Smooth muscle cell (in vitro differentiated cells): ENCODE measurements at regions not wholly inside any gene's neighbourhood (a gene's known extent, or its start where the extent isn't known, plus 50 kb on each side); places are given as distances from the start of the nearest gene placed in this dataset.
A peak's percentile ranks its signal among the peaks of the same experiment; 100 is the strongest.

Experiments
- DNase-seq: peaks from one replicate; lab custom pipeline; 2025; ENCODE audit not compliant: unreplicated experiment; lab: John Stamatoyannopoulos, UW
- H2AFZ ChIP-seq: fragments of 200-600 bp; sonication (generic); 2 replicates; pipeline ENCODE4 v1.6.0; 2016; ENCODE audit warnings: antibody characterized with exemption, low read depth, mild to moderate bottlenecking
- H3F3A ChIP-seq: fragments of 200-600 bp; sonication (generic); 2 replicates; pipeline ENCODE4 v1.6.0; 2017; ENCODE audit warnings: antibody characterized with exemption, low read depth
- H3K27ac ChIP-seq: fragments of 200-600 bp; sonication (generic); 2 replicates; pipeline ENCODE4 v1.5.1; 2016; ENCODE audit warnings: low read depth, mild to moderate bottlenecking
- H3K27me3 ChIP-seq: fragments of 200-600 bp; sonication (generic); 2 replicates; pipeline ENCODE4 v1.6.1; 2016; ENCODE audit warnings: low read depth, mild to moderate bottlenecking
- H3K36me3 ChIP-seq: fragments of 200-600 bp; sonication (generic); 2 replicates; pipeline ENCODE4 v1.5.1; 2016; ENCODE audit warnings: low read depth
- H3K4me1 ChIP-seq: fragments of 200-600 bp; sonication (generic); 2 replicates; pipeline ENCODE4 v1.5.1; 2016; ENCODE audit warnings: low read depth
- H3K4me2 ChIP-seq: fragments of 200-600 bp; sonication (generic); 2 replicates; pipeline ENCODE4 v1.6.0; 2016; ENCODE audit warnings: mild to moderate bottlenecking
- H3K4me3 ChIP-seq: fragments of 200-600 bp; sonication (generic); 2 replicates; pipeline ENCODE4 v1.5.1; 2016; ENCODE audit warnings: mild to moderate bottlenecking
- H3K79me2 ChIP-seq: fragments of 200-600 bp; sonication (generic); 2 replicates; pipeline ENCODE4 v1.6.0; 2016; ENCODE audit warnings: low read depth, mild to moderate bottlenecking
- H3K9ac ChIP-seq: fragments of 200-600 bp; sonication (generic); 2 replicates; pipeline ENCODE4 v1.6.0; 2016; ENCODE audit warnings: low read depth
- H3K9me3 ChIP-seq: fragments of 200-600 bp; sonication (generic); replicated peaks from 2 replicates; pipeline ENCODE4 v1.5.1; 2016; ENCODE audit warnings: low read depth
- H4K20me1 ChIP-seq: fragments of 200-600 bp; sonication (generic); 2 replicates; pipeline ENCODE4 v1.6.0; 2016; ENCODE audit warnings: low read depth
- CTCF ChIP-seq: fragments of 200-600 bp; sonication (generic); IDR thresholded peaks from 2 replicates; pipeline ENCODE4 v1.5.1; 2017; ENCODE audit warnings: borderline replicate concordance, mild to moderate bottlenecking, antibody characterized with exemption; ENCODE audit not compliant: insufficient read depth, poor library complexity, severe bottlenecking
- WGBS: methylation state at CpG from one replicate; pipeline ENCODE4 v1.1.7; 2016; ENCODE audit warnings: low lambda C conversion rate; 5-methylcytosine and 5-hydroxymethylcytosine counted together

GRCh38 chr11:95595973-95596489, 193.6 kb downstream of the FAM76B start:
- Histone ChIP-seq H3K27me3 (no peaks in the 10 kb centered on the region), H3K9me3 (no peaks in the 10 kb centered on the region), H4K20me1 (no peaks in the 10 kb centered on the region), H3K27ac (peak overlapping the region; percentile 90), H2AFZ (peak overlapping the region; percentile 59), H3F3A (peaks cover 21% of the 10 kb centered on the region), H3K4me3 (no peak overlapping the region), H3K79me2 (no peaks in the 10 kb centered on the region), H3K4me2 (peak overlapping the region; percentile 55), H3K9ac (peak overlapping the region; percentile 50), H3K4me1 (peaks cover 42% of the 10 kb centered on the region), H3K36me3 (no peaks in the 10 kb centered on the region)
- no peak for TF ChIP-seq CTCF
- DNase-seq: no peak
- 3% methylated on average over 2 of the region's 2 CpGs for WGBS

GRCh38 chr11:95595541-95595940, 194.0 kb downstream of the FAM76B start:
- H3K36me3 ChIP-seq: no peaks in the 10 kb centered on the region
- H3K4me3 ChIP-seq: no peak overlapping the region
- H3K27ac ChIP-seq: peak overlapping the region; percentile 90
- H3K27me3 ChIP-seq: no peaks in the 10 kb centered on the region
- H3K4me2 ChIP-seq: peak overlapping the region; percentile 55
- no peaks in the 10 kb centered on the region for H3K79me2 ChIP-seq
- TF ChIP-seq CTCF: no peak
- H3F3A ChIP-seq: peaks cover 21% of the 10 kb centered on the region
- no peaks in the 10 kb centered on the region for H3K9me3 ChIP-seq
- H3K9ac ChIP-seq: peak overlapping the region; percentile 50
- H2AFZ ChIP-seq: no peak overlapping the region
- WGBS: 65% methylated on average over 3 of the region's 3 CpGs
- no peak for DNase-seq
- peaks cover 42% of the 10 kb centered on the region for H3K4me1 ChIP-seq
- no peaks in the 10 kb centered on the region for H4K20me1 ChIP-seq

- Histone ChIP-seq H3K9ac (no peak overlapping the region), H3K36me3 (no peaks in the 10 kb centered on the region), H3K4me3 (no peak overlapping the region), H4K20me1 (no peaks in the 10 kb centered on the region), H3K4me1 (peaks cover 32% of the 10 kb centered on the region), H3K27me3 (no peaks in the 10 kb centered on the region), H3K27ac (peak overlapping the region; percentile 90), H2AFZ (no peak overlapping the region), H3K9me3 (no peaks in the 10 kb centered on the region), H3F3A (peaks cover 21% of the 10 kb centered on the region), H3K79me2 (no peaks in the 10 kb centered on the region), H3K4me2 (peak overlapping the region; percentile 38)
- 79% methylated on average over 3 of the region's 3 CpGs for WGBS
- no peak for TF ChIP-seq CTCF
- DNase-seq: no peak
Measured at GRCh38 chr11:95593111-95593510, 196.5 kb downstream of the FAM76B start.

- WGBS: 9% methylated on average over 4 of the region's 4 CpGs
- Histone ChIP-seq H3K4me3 (no peak overlapping the region), H3K36me3 (no peaks in the 10 kb centered on the region), H3K9ac (no peak overlapping the region), H3K4me2 (peak overlapping the region; percentile 38), H3F3A (peaks cover 21% of the 10 kb centered on the region), H4K20me1 (no peaks in the 10 kb centered on the region), H3K27ac (peak overlapping the region; percentile 90), H3K27me3 (no peaks in the 10 kb centered on the region), H3K4me1 (peaks cover 25% of the 10 kb centered on the region), H3K79me2 (no peaks in the 10 kb centered on the region), H3K9me3 (no peaks in the 10 kb centered on the region), H2AFZ (peak overlapping the region; percentile 15)
- TF ChIP-seq CTCF: no peak
- no peak for DNase-seq
Measured at GRCh38 chr11:95592471-95592870, 197.1 kb downstream of the FAM76B start.
